ENCODE measurements at regions not wholly inside any gene's neighbourhood (a gene's known extent, or its start where the extent isn't known, plus 50 kb on each side); places are given as distances from the start of the nearest gene placed in this dataset.
"Not testable (repeated sequence)": the region's sequence is repeated elsewhere in the genome, so short reads cannot be mapped to it uniquely, and the experiment has no call there.

- no peaks in the 10 kb centered on the region for H3K9me3 Mint-ChIP-seq
- H3K36me3 Mint-ChIP-seq, result no peaks in the 10 kb centered on the region
- H3K4me3 Mint-ChIP-seq, result no peak overlapping the region
- H3K27ac Mint-ChIP-seq, result no peak overlapping the region
- H3K27me3 Mint-ChIP-seq, result peaks cover 6 to 51% of the 10 kb centered on the region in 2 donors
- ChIA-PET CTCF (no interaction called here), POLR2A (no interaction called here)
- Histone ChIP-seq H3K27me3 (ENCODE audit: insufficient read depth, low read length, poor library complexity, severe bottlenecking) (no peaks in the 10 kb centered on the region), H3K27ac (ENCODE audit: low read depth, low read length) (no peak overlapping the region), H3K4me1 (ENCODE audit: insufficient read depth, low read length) (no peaks in the 10 kb centered on the region), H3K9me3 (ENCODE audit: low read length) (no peaks in the 10 kb centered on the region), H3K36me3 (ENCODE audit: insufficient read depth, low read length) (no peaks in the 10 kb centered on the region), H3K4me3 (ENCODE audit: low read length) (no peak overlapping the region)
- H3K4me1 Mint-ChIP-seq, result peaks cover 0 to 5% (median 0%) of the 10 kb centered on the region in 3 donors
- DNase-seq, result no peak
Observed at GRCh38 chr15:39253552-39253951, 327.3 kb upstream of the THBS1 start.

- Histone ChIP-seq H3K36me3 (ENCODE audit: insufficient read depth, low read length) (no peaks in the 10 kb centered on the region), H3K27me3 (ENCODE audit: insufficient read depth, low read length, poor library complexity, severe bottlenecking) (no peaks in the 10 kb centered on the region), H3K4me3 (ENCODE audit: low read length) (no peak overlapping the region), H3K27ac (ENCODE audit: low read depth, low read length) (no peak overlapping the region), H3K4me1 (ENCODE audit: insufficient read depth, low read length) (no peaks in the 10 kb centered on the region), H3K9me3 (ENCODE audit: low read length) (no peaks in the 10 kb centered on the region)
- CTCF ChIA-PET, result no interaction called here
- Mint-ChIP-seq H3K36me3 (no peaks in the 10 kb centered on the region), H3K27ac (no peak overlapping the region), H3K4me3 (no peak overlapping the region), H3K9me3 (no peaks in the 10 kb centered on the region), H3K4me1 (peaks cover 0 to 5% (median 0%) of the 10 kb centered on the region in 3 donors), H3K27me3 (peaks cover 6 to 48% of the 10 kb centered on the region in 2 donors)
- POLR2A ChIA-PET, result no interaction called here
- no peak for DNase-seq
Observed at GRCh38 chr15:39254181-39254580, 326.7 kb upstream of the THBS1 start.

- peaks cover 9 to 59% of the 10 kb centered on the region in 2 donors for H3K27me3 Mint-ChIP-seq
- Histone ChIP-seq H3K9me3 (ENCODE audit: low read length) (no peaks in the 10 kb centered on the region), H3K4me3 (ENCODE audit: low read length) (no peak overlapping the region), H3K36me3 (ENCODE audit: insufficient read depth, low read length) (no peaks in the 10 kb centered on the region), H3K27ac (ENCODE audit: low read depth, low read length) (no peak overlapping the region), H3K4me1 (ENCODE audit: insufficient read depth, low read length) (no peaks in the 10 kb centered on the region), H3K27me3 (ENCODE audit: insufficient read depth, low read length, poor library complexity, severe bottlenecking) (no peaks in the 10 kb centered on the region)
- POLR2A ChIA-PET, result no interaction called here
- H3K4me1 Mint-ChIP-seq, result no peaks in the 10 kb centered on the region
- H3K27ac Mint-ChIP-seq, result no peak overlapping the region
- H3K36me3 Mint-ChIP-seq, result no peaks in the 10 kb centered on the region
- CTCF ChIA-PET, result no interaction called here
- H3K4me3 Mint-ChIP-seq, result no peak overlapping the region
- peaks cover 0 to 1% (median 0%) of the 10 kb centered on the region in 5 donors for H3K9me3 Mint-ChIP-seq
- DNase-seq, result no peak
Observed at GRCh38 chr15:39255760-39256159, 325.1 kb upstream of the THBS1 start.

- ChIA-PET CTCF (no interaction called here), POLR2A (no interaction called here)
- no peak for DNase-seq
- no peak overlapping the region for H3K4me3 ChIP-seq (ENCODE audit: low read length)
- no peak overlapping the region for H3K27ac ChIP-seq (ENCODE audit: low read depth, low read length)
- H3K4me3 Mint-ChIP-seq, result no peak overlapping the region
- no peaks in the 10 kb centered on the region for H3K9me3 ChIP-seq (ENCODE audit: low read length)
- no peak overlapping the region for H3K27ac Mint-ChIP-seq
- H3K27me3 Mint-ChIP-seq, result peaks cover 7 to 38% of the 10 kb centered on the region in 2 donors
- H3K9me3 Mint-ChIP-seq, result peaks cover 0 to 4% (median 0%) of the 10 kb centered on the region in 5 donors
- H3K27me3 ChIP-seq (ENCODE audit: insufficient read depth, low read length, poor library complexity, severe bottlenecking), result no peaks in the 10 kb centered on the region
- no peaks in the 10 kb centered on the region for H3K36me3 Mint-ChIP-seq
- H3K4me1 Mint-ChIP-seq, result peaks cover 5 to 12% (median 10%) of the 10 kb centered on the region in 3 donors
- no peaks in the 10 kb centered on the region for H3K4me1 ChIP-seq (ENCODE audit: insufficient read depth, low read length)
- no peaks in the 10 kb centered on the region for H3K36me3 ChIP-seq (ENCODE audit: insufficient read depth, low read length)
Observed at GRCh38 chr15:39260391-39260790, 320.5 kb upstream of the THBS1 start.

GRCh38 chr15:39260791-39261190, 320.1 kb upstream of the THBS1 start:
- no peak overlapping the region for H3K4me3 Mint-ChIP-seq
- Histone ChIP-seq H3K27me3 (ENCODE audit: insufficient read depth, low read length, poor library complexity, severe bottlenecking) (no peaks in the 10 kb centered on the region), H3K4me1 (ENCODE audit: insufficient read depth, low read length) (no peaks in the 10 kb centered on the region), H3K36me3 (ENCODE audit: insufficient read depth, low read length) (no peaks in the 10 kb centered on the region), H3K9me3 (ENCODE audit: low read length) (no peaks in the 10 kb centered on the region), H3K27ac (ENCODE audit: low read depth, low read length) (no peak overlapping the region), H3K4me3 (ENCODE audit: low read length) (no peak overlapping the region)
- peaks cover 0 to 4% (median 0%) of the 10 kb centered on the region in 5 donors for H3K9me3 Mint-ChIP-seq
- no peak for DNase-seq
- H3K27ac Mint-ChIP-seq, result no peak overlapping the region
- ChIA-PET CTCF (no interaction called here), POLR2A (no interaction called here)
- peaks cover 6 to 34% of the 10 kb centered on the region in 2 donors for H3K27me3 Mint-ChIP-seq
- H3K36me3 Mint-ChIP-seq, result no peaks in the 10 kb centered on the region
- H3K4me1 Mint-ChIP-seq, result peaks cover 5 to 12% (median 10%) of the 10 kb centered on the region in 3 donors

GRCh38 chr15:39261397-39262183, 319.3 kb upstream of the THBS1 start:
- Mint-ChIP-seq H3K4me1 (peaks cover 5 to 12% (median 10%) of the 10 kb centered on the region in 3 donors), H3K27me3 (peaks cover 6 to 28% of the 10 kb centered on the region in 2 donors)
- POLR2A ChIA-PET; H3K9me3 ChIP-seq (ENCODE audit: low read length); H3K9me3 Mint-ChIP-seq; H3K27ac ChIP-seq (ENCODE audit: low read depth, low read length); H3K4me3 ChIP-seq (ENCODE audit: low read length); DNase-seq; H3K36me3 ChIP-seq (ENCODE audit: insufficient read depth, low read length); CTCF ChIA-PET; H3K27me3 ChIP-seq (ENCODE audit: insufficient read depth, low read length, poor library complexity, severe bottlenecking); H3K36me3 Mint-ChIP-seq; H3K4me3 Mint-ChIP-seq; H3K4me1 ChIP-seq (ENCODE audit: insufficient read depth, low read length); H3K27ac Mint-ChIP-seq: not testable (repeated sequence)

GRCh38 chr15:39262995-39263772, 317.7 kb upstream of the THBS1 start:
- H3K27me3 ChIP-seq (ENCODE audit: insufficient read depth, low read length, poor library complexity, severe bottlenecking); H3K9me3 ChIP-seq (ENCODE audit: low read length); H3K4me3 Mint-ChIP-seq; CTCF ChIA-PET; H3K36me3 ChIP-seq (ENCODE audit: insufficient read depth, low read length); H3K36me3 Mint-ChIP-seq; POLR2A ChIA-PET; H3K27ac Mint-ChIP-seq; H3K4me1 ChIP-seq (ENCODE audit: insufficient read depth, low read length); H3K4me3 ChIP-seq (ENCODE audit: low read length); H3K9me3 Mint-ChIP-seq; H3K27ac ChIP-seq (ENCODE audit: low read depth, low read length); DNase-seq: not testable (repeated sequence)
- Mint-ChIP-seq H3K27me3 (peaks cover 6 to 18% of the 10 kb centered on the region in 2 donors), H3K4me1 (peaks cover 5 to 12% (median 10%) of the 10 kb centered on the region in 3 donors)

- ChIA-PET CTCF (no interaction called here), POLR2A (no interaction called here)
- Mint-ChIP-seq H3K27me3 (peaks cover 3 to 16% of the 10 kb centered on the region in 2 donors), H3K9me3 (peaks cover 0 to 4% (median 0%) of the 10 kb centered on the region in 5 donors), H3K36me3 (no peaks in the 10 kb centered on the region), H3K4me1 (peaks cover 5 to 12% (median 10%) of the 10 kb centered on the region in 3 donors), H3K4me3 (no peak overlapping the region), H3K27ac (no peak overlapping the region)
- H3K27ac ChIP-seq (ENCODE audit: low read depth, low read length), result no peak overlapping the region
- H3K4me1 ChIP-seq (ENCODE audit: insufficient read depth, low read length), result no peaks in the 10 kb centered on the region
- H3K9me3 ChIP-seq (ENCODE audit: low read length), result no peaks in the 10 kb centered on the region
- no peaks in the 10 kb centered on the region for H3K36me3 ChIP-seq (ENCODE audit: insufficient read depth, low read length)
- no peak for DNase-seq
- no peak overlapping the region for H3K4me3 ChIP-seq (ENCODE audit: low read length)
- H3K27me3 ChIP-seq (ENCODE audit: insufficient read depth, low read length, poor library complexity, severe bottlenecking), result no peaks in the 10 kb centered on the region
Observed at GRCh38 chr15:39265261-39265660, 315.6 kb upstream of the THBS1 start.
